KOPT-K1 (cell line): ENCODE measurements at regions not wholly inside any gene's neighbourhood (a gene's known extent, or its start where the extent isn't known, plus 50 kb on each side); places are given as distances from the start of the nearest gene placed in this dataset.

Experiments used
- H3K27ac ChIP-seq: fragments of 200-600 bp; sonication (generic); 2 replicates; pipeline ENCODE4 v1.5.1; 2016; ENCODE audit warnings: antibody characterized with exemption, mild to moderate bottlenecking, low read depth, low read length; ENCODE audit not compliant: poor library complexity, severe bottlenecking
- H3K36me3 ChIP-seq: fragments of 200-600 bp; sonication (generic); 2 replicates; pipeline ENCODE4 v1.5.1; 2017; ENCODE audit warnings: antibody characterized with exemption, mild to moderate bottlenecking, low read length, moderate library complexity; ENCODE audit not compliant: insufficient read depth
- H3K9me3 ChIP-seq: fragments of 200-600 bp; sonication (generic); 2 replicates; pipeline ENCODE4 v1.5.1; 2017; ENCODE audit warnings: antibody characterized with exemption, low read length, mild to moderate bottlenecking; ENCODE audit not compliant: insufficient read depth, poor library complexity, severe bottlenecking

- H3K27ac ChIP-seq = no peak overlapping the region
- no peaks in the 10 kb centered on the region for H3K9me3 ChIP-seq
- H3K36me3 ChIP-seq = no peaks in the 10 kb centered on the region
Measured at GRCh38 chr4:14769993-14770392, 232.3 kb upstream of the CPEB2 start.

GRCh38 chr4:14771094-14771493 is 231.2 kb upstream of the CPEB2 start:
- Histone ChIP-seq H3K9me3 (no peaks in the 10 kb centered on the region), H3K27ac (no peak overlapping the region), H3K36me3 (no peaks in the 10 kb centered on the region)

DNA sequence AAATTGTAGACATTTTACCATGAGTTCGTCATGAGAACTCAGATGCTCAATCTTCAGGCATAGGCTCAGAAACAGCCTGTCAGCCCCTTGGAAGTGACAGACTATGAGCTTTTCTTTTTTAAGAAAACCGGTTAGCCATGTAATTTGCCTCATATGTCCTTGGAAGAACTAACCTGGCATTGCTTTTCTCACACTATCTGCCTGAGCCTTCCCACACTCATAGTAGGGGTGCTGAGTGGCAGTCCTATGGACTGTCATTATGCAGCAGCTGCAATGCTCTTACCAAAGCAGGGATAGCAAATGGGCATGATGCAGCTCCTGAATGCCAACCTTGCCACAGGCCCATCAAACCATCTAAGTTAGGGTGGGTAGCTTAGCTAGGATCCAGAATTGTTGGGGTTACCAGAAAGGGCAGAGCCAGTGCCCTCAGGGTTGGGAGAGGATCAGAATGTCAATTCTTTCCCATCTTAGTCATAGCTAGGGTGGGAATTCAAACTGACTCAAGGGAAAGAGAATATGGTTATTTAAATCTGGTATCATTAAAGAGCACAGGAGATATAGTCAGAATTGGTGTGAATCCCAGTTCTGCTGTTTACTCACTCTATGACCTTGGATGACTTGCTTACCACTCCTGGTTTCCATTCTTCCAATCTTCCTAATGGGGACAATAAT is 230.6 kb upstream of the CPEB2 start:
- H3K27ac ChIP-seq = no peak overlapping the region
- no peaks in the 10 kb centered on the region for H3K36me3 ChIP-seq
- H3K9me3 ChIP-seq = no peaks in the 10 kb centered on the region

DNA sequence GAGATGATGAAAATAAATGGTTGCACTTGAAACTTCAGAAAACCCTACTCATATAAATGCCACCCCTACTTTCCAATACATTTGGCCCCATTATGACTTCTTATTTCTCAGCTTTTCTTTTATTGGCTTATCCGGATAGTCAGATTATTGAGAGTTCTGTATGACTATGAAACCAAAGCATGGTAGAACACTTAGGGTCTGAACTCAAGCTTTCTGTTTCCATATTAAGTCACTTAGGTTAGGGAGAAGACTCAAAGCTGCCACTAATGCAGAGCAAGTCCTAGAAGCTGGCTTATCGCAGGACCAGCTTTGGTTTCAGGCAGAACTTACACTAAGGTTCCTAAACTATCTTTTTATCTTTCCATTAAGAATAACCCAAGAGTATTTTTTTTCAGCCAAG is 229.9 kb upstream of the CPEB2 start:
- Histone ChIP-seq H3K27ac (no peak overlapping the region), H3K9me3 (no peaks in the 10 kb centered on the region), H3K36me3 (no peaks in the 10 kb centered on the region)

DNA sequence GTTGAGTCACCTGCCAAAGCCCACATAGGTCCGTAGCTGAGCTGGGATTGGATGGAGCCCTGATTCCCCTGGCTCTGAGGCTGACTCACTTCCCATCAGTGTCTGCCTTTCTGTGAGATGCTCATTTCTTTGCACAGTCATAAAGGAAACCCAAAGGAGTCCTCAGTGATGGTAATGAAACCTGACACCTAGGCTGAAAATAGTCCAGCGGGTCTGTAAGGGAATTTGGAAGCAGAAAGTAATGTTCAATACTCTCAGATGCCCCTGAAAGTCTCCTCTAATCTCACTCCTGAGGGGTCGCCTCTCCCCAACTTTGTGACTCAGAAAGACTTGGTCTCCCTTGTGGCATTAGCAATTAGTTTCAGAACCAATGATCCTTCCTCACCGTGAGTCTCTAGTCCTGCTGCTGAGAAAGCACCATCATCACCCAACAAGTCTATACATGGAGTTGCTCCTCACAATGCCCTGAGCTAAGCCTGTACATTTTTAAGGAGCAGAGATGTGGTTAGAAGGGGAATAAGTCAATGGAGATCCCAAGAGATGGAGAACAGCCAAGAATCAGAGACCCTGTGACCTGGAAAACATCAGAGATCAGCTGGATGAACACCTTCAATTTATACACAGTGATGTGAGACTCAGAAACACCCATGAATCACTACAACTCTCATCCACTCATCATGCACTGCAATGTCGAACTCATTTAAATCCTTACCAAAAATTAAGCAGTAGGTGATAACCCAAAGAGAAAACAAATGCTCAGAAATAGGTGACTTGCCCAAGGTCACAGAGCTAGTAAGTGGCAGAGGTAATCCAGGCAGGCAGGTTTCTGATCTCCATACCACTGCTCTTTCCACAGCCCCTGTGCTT is 219.0 kb upstream of the CPEB2 start:
- Histone ChIP-seq H3K27ac (no peak overlapping the region), H3K36me3 (no peaks in the 10 kb centered on the region), H3K9me3 (no peaks in the 10 kb centered on the region)

DNA sequence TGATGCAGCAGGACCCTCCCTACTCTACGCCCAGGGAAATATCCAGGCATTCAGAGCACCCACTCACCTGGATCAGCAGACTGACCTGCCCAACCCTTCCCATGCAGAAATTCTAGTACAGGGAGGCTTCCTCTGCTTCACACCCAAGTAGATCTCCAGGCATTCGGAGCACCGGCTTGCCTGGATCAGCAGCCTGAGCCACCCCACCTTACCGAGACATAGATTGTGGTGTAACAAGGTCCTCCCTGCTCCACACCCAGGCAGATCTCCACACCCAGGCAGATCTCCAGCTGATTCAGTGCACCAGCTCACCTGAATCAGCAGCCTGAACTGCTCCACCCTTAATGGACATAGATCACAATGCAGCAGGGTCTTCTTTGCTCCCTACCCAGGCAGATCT is 215.1 kb upstream of the CPEB2 start:
- no peaks in the 10 kb centered on the region for H3K36me3 ChIP-seq
- H3K27ac ChIP-seq = no peak overlapping the region
- no peaks in the 10 kb centered on the region for H3K9me3 ChIP-seq

- no peaks in the 10 kb centered on the region for H3K9me3 ChIP-seq
- H3K27ac ChIP-seq = no peak overlapping the region
- H3K36me3 ChIP-seq = no peaks in the 10 kb centered on the region
Measured at GRCh38 chr4:14787894-14788293, 214.4 kb upstream of the CPEB2 start.

GRCh38 chr4:14790494-14790893 is 211.8 kb upstream of the CPEB2 start:
- Histone ChIP-seq H3K36me3 (no peaks in the 10 kb centered on the region), H3K9me3 (no peaks in the 10 kb centered on the region), H3K27ac (no peak overlapping the region)

- no peak overlapping the region for H3K27ac ChIP-seq
- no peaks in the 10 kb centered on the region for H3K9me3 ChIP-seq
Measured at GRCh38 chr4:14792702-14793227, 209.5 kb upstream of the CPEB2 start.

GRCh38 chr4:14800977-14801376 is 201.3 kb upstream of the CPEB2 start:
- peaks cover 11% of the 10 kb centered on the region for H3K9me3 ChIP-seq
- H3K36me3 ChIP-seq = no peaks in the 10 kb centered on the region
- no peak overlapping the region for H3K27ac ChIP-seq

More at GRCh38 chr4:14792702-14793227, 209.5 kb upstream of the CPEB2 start:
- H3K36me3 ChIP-seq = no peaks in the 10 kb centered on the region

DNA sequence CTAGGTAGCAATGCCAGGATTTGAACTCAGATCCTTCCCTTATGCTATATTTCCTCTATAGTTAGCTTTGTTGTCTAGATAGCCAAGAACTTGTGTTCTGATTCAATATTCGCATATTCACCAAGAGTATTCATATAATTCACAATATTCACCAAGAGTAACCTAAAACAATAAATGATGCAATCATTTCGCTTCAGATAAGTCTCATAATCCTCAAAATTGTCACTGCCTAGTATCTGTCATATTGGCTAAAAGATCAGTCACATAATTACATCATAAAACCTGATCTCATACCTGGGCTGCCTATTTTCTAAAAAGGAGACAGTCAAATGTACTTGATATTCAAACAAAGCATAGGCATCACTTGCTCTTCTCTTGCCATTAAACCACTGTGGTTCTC is 199.7 kb upstream of the CPEB2 start:
- no peaks in the 10 kb centered on the region for H3K36me3 ChIP-seq
- no peak overlapping the region for H3K27ac ChIP-seq
- peaks cover 11% of the 10 kb centered on the region for H3K9me3 ChIP-seq

- Histone ChIP-seq H3K9me3 (no peaks in the 10 kb centered on the region), H3K36me3 (no peaks in the 10 kb centered on the region), H3K27ac (no peak overlapping the region)
Measured at GRCh38 chr4:14807856-14808255, 194.4 kb upstream of the CPEB2 start.

DNA sequence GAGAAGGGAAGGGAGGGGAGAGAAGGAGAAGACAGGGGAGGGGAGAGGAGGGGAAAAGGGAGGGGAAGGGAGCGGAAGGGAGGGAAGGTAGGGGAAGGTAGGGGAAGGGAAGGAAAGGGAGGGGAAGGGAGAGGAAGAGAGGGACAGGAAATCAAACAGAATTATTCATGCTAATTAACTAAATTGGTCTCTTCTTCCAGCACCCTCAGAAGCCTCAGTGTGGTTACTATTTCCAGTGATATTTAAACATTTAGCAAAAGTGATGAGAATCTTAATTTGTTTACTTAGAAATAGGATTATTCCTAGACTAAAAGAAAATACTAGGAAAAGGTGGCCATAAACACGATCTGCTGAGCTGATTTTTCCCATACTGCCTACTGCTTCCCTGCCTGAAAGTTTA is 193.1 kb upstream of the CPEB2 start:
- H3K27ac ChIP-seq = no peak overlapping the region
- no peaks in the 10 kb centered on the region for H3K9me3 ChIP-seq
- H3K36me3 ChIP-seq = no peaks in the 10 kb centered on the region

DNA sequence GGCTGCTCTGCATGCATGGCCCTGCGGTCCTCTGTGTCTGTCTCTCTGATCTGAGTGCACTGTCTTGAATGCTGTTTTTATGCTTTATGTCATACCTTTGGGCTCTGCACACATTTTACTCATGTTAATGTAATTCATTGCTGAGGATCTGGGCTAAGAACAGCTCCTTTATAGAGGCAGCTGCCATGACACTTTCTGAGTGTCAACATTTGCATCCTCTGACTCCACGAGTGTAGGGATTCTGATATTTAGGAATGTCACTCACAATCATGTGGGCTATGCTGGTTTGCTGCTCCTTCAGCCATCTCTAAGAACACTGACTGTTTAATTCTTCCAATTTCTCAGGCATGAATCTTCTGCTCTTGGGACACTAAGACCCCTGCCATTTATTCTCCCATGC is 192.2 kb upstream of the CPEB2 start:
- Histone ChIP-seq H3K9me3 (no peaks in the 10 kb centered on the region), H3K27ac (no peak overlapping the region), H3K36me3 (no peaks in the 10 kb centered on the region)

DNA sequence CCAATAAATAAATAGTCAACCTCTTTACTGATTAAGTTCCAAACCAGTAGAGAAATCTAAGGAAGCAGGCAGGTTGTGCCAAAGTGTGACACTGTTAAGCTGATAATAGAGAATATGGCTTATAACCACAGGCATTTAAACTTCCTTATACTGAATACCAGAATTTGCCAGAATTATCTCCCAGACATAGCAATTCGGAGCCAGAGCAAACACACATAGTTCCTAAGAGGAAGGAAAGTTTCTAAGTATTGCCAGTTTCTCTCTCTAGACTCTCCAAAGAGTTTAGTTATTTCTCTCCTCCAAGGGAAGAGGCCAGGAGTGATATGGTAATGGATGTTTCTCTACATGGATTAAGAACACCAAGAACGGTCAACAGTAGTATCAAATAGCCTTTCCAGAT is 191.7 kb upstream of the CPEB2 start:
- Histone ChIP-seq H3K36me3 (no peaks in the 10 kb centered on the region), H3K9me3 (no peaks in the 10 kb centered on the region), H3K27ac (no peak overlapping the region)
